Choroid plexus epithelial cell (primary cell): ENCODE measurements at regions not wholly inside any gene's neighbourhood (a gene's known extent, or its start where the extent isn't known, plus 50 kb on each side); places are given as distances from the start of the nearest gene placed in this dataset.
"Not testable (repeated sequence)": the region's sequence is repeated elsewhere in the genome, so short reads cannot be mapped to it uniquely, and the experiment has no call there.

Experiments
- DNase-seq: peaks from one replicate; pipeline ENCODE4 v3.0.0-alpha.2; 2010; ENCODE audit warnings: low read depth
- H3K4me3 ChIP-seq: 2 replicates; pipeline ENCODE4 v1.5.1; 2011; ENCODE audit warnings: low read depth, mild to moderate bottlenecking, control low read depth, low read length, moderate library complexity
- CTCF ChIP-seq: conservative IDR thresholded peaks from 2 replicates; pipeline ENCODE4 v1.5.1; 2011; ENCODE audit warnings: low read depth, mild to moderate bottlenecking, control low read depth, inconsistent platforms, low read length, moderate library complexity

DNA sequence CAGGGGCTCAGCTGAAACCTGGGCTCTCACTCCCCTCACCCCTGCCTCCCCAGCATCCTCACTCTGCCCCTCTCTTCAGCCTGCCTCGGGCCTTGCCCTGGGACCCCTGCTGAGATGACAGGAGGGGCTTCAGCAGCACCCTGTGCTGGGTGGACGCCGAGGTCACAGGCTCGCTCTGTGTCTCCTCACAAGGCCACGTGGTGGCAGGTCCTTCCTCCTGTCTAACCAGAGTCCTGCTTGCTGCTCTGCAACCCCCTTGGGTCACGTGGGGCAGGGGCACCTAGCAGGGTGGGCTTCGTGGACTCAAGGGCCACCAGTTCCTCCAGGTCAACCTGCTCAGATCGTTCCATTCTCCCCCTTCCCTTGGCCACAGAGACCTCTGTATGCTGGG is 90.4 kb downstream of the TMEM121 start:
- no peak overlapping the region for H3K4me3 ChIP-seq
- TF ChIP-seq CTCF = no peak
- DNase-seq = no peak

- TF ChIP-seq CTCF = no peak
- H3K4me3 ChIP-seq = no peak overlapping the region
- no peak for DNase-seq
These were observed 90.9 kb downstream of the TMEM121 start for GRCh38 chr14:105617201-105617777.

DNA sequence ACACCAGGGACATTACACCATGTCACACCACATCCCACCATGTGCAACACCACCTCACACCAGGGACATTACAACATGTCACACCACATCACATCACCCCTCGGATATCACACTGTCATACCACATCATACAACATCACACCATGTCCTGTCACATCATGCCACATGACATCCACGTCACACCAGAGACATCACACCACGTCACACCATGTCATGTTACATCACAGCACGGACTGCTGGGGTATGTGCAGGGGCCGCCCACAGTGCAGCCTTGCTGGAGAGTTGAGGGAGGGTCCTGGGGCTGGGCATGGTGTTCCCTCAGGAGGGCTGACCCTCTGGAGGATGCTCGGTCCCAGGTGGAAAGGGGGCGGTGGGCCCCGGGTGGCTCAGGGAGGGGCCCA is 91.4 kb downstream of the TMEM121 start:
- not testable (repeated sequence) for DNase-seq, H3K4me3 ChIP-seq

- H3K4me3 ChIP-seq, DNase-seq: not testable (repeated sequence)
These were observed 92.9 kb downstream of the TMEM121 start for GRCh38 chr14:105619324-105619723.

GRCh38 chr14:105620178-105620864 is 93.9 kb downstream of the TMEM121 start:
- not testable (repeated sequence) for H3K4me3 ChIP-seq, DNase-seq

DNA sequence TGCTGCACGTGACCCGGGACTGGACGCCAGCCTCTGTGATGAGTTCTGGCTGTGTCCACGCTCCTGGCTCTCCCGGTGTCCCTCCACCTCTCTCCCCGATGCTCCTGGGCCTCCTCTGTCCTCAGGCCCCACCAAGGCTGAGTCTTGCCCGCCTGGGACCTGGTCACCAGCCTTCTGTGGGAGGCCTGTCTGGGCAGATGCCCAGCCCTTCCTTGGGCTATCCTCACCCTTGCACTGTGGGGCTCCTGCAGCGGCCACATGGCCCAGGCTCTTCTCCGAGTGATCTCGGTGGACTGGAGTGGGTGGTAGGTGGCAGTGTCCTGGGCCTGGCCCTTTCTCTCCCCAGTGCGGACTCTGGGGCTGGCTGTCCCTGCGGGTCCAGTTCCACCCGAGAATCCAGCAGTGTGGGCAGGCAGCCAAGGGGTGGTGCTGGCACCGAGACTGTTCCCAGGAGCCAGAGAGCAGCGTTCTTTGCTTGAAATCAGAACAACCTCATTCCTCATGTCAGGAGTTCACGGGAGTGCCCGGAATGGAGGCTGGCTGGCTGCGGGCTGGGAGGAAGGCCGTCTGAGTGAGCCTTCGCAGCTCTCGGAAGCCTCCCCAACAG is 94.6 kb downstream of the TMEM121 start:
- not testable (repeated sequence) for DNase-seq, H3K4me3 ChIP-seq

DNA sequence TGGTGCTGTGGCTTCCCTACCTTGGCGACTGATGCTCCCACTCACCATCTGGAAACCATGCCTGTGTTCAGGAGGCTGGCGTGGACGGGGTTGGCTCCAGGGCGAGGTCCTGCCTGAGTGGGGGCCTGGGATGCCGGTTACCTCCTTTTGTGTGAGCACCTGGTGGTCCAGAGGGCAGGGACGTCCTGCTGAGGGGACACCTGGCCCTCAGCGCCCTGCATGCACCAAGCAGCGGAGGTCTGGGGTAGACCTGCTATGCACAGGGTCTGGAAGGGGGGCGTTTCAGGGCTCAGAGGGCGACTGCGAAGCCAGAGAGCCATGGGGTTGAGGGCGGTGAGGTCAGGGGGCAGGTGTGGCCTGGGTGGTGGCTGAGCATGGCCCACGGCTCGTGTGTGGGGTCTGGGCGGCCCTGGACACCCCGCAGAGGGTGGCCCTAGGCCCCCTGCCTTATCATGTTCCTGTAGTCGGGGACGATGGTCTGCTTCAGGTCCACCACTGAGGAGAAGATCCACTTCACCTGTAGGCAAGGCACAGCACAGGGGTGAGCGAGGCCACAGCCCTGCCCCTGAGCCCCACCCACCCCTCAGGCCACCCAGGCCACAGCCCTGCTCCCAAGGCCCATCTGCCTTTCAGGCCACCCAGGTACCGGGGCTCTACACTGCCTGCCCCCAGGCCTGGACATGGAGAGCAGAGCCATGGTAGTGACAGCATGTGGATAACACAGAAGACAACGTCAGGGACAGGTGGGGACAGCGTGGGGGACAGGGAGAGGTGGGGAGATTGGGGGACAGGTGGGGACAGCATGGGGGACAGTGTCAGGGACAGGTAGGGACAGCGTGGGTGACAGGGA is 95.3 kb downstream of the TMEM121 start:
- not testable (repeated sequence) for DNase-seq, H3K4me3 ChIP-seq

DNA sequence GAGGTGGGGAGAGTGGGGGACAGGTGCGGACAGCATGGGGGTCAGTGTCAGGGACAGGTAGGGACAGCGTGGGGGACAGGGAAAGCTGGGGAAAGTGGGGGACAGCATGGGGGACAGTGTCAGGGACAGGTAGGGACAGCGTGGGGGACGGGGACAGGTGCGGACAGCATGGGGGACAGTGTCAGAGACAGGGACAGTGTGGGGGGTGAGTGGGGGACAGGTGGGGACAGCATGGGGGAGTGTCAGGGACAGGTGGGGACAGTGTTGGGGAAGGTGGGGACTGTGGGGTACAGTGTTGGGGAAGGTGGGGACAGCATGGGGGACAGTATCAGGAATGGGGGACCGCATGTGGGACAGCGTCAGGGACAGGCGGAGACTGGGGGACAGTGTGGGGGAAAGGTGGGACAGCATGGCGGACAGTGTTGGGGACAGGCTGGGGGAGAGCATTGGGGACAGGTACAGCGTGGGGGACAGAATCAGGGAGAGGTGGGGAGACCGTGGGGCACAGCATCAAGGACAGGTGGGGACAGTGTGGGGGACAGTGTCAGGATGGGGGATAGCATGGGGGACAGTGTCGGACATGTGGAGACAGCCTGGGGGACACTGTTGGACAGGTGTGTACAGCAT is 96.1 kb downstream of the TMEM121 start:
- TF ChIP-seq CTCF = no peak
- DNase-seq = no peak
- no peak overlapping the region for H3K4me3 ChIP-seq

GRCh38 chr14:105623178-105623577 is 96.8 kb downstream of the TMEM121 start:
- not testable (repeated sequence) for DNase-seq, H3K4me3 ChIP-seq

- not testable (repeated sequence) for H3K4me3 ChIP-seq, DNase-seq
These were observed 98.0 kb downstream of the TMEM121 start for GRCh38 chr14:105624346-105624745.

- H3K4me3 ChIP-seq, DNase-seq: not testable (repeated sequence)
These were observed 98.5 kb downstream of the TMEM121 start for GRCh38 chr14:105624749-105625434.

GRCh38 chr14:105625448-105625847 is 99.1 kb downstream of the TMEM121 start:
- not testable (repeated sequence) for H3K4me3 ChIP-seq, DNase-seq

- not testable (repeated sequence) for H3K4me3 ChIP-seq, DNase-seq
These were observed 99.7 kb downstream of the TMEM121 start for GRCh38 chr14:105626111-105626510.

DNA sequence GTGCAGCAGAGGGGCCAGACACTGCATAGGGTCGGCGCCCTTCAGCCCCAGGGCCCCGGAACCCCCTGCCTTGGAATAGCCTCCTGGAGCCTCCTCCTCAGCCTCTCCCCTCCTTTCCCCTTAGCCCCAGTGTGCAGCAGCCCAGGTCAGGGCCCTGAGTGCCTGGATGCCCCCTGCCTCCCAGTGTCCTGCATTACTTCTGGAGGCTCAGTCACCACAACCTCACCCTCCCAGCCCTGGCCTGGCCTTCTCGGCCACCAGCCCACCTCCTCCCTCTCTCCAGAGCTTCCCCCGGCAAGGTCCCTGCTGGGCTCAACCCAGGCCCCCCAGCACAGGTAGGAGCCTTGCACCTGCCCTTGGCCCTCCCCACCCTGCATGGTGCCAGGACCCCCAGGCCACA is 100.3 kb downstream of the TMEM121 start:
- DNase-seq, H3K4me3 ChIP-seq: not testable (repeated sequence)
